Prostate gland (tissue), 2 donors: ENCODE measurements at regions not wholly inside any gene's neighbourhood (a gene's known extent, or its start where the extent isn't known, plus 50 kb on each side); places are given as distances from the start of the nearest gene placed in this dataset.

Experiments
- CTCF ChIP-seq, 4 experiments: fragments of 200-600 bp in 2 of 4; fragments of 450-650 bp in 2 of 4; sonication (generic) in 2 of 4; IDR thresholded peaks; 1 replicate in 3 of 4; 2 replicates in 1 of 4; pipeline ENCODE4 v1.5.1; 2016 to 2019; ENCODE audit warnings: antibody characterized with exemption in 4 of 4, mild to moderate bottlenecking in 2 of 4, moderate library complexity in 2 of 4
- POLR2A ChIP-seq: fragments of 450-650 bp; IDR thresholded peaks from one replicate; pipeline ENCODE4 v1.6.1; 2016; ENCODE audit warnings: antibody characterized with exemption, mild to moderate bottlenecking

GRCh38 chr10:56593120-56593519, 232.1 kb upstream of the ZWINT start:
- TF ChIP-seq POLR2A = no peak
- TF ChIP-seq CTCF (IDR thresholded peaks at IDR 0.05) = no peak
